ENCODE measurements at regions not wholly inside any gene's neighbourhood (a gene's known extent, or its start where the extent isn't known, plus 50 kb on each side); places are given as distances from the start of the nearest gene placed in this dataset.

DNA sequence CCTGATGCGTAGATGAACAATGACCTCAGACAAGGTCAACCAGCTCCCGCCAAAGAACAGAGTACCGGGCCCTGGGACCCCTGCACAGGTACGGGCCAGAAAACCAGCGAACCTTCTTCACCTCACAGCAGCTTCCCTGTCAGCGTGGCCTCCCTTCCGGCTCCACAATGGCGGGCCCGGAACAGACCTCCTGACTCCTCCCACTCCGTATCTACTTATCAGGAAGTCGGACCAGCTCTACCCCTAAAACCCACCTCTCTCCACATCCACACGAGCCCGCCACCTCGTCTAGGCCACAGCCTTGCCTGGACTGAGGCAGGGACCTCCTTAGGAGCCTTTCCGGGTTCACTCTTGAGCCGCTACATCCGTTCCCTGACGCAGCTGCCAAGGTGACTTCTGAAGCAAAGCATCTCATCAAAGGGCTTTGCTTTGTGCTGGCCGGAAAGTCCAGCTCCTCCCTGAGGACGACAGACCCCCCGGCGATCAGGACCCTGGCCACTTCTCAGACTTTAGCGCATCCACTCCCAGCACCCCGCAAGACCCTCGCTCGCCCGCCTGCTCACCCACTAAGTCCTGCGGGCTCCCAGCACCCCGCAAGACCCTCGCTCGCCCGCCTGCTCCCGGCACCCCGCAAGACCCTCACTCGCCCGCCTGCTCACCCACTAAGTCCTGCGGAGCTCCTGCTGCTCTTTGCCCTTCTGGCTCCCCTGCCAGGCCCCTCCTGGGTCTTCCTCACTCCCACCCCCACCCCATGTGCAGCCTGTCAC is 308.3 kb upstream of the FOXQ1 start:
- Histone ChIP-seq H3K36me3 (no peaks in the 10 kb centered on the region), H3K27me3 (no peaks in the 10 kb centered on the region), H3K27ac (no peak overlapping the region), H3K4me1 (no peaks in the 10 kb centered on the region), H3K9me3 (no peaks in the 10 kb centered on the region), H3K4me3 (no peak overlapping the region)
- DNase-seq (ENCODE audit: low spot score in 2 of 2) = no peak
- no peak for TF ChIP-seq POLR2AphosphoS5 (IDR thresholded peaks at IDR 0.05)
- no peak for TF ChIP-seq POLR2A (IDR thresholded peaks at IDR 0.05)
- TF ChIP-seq, protein P1, sequence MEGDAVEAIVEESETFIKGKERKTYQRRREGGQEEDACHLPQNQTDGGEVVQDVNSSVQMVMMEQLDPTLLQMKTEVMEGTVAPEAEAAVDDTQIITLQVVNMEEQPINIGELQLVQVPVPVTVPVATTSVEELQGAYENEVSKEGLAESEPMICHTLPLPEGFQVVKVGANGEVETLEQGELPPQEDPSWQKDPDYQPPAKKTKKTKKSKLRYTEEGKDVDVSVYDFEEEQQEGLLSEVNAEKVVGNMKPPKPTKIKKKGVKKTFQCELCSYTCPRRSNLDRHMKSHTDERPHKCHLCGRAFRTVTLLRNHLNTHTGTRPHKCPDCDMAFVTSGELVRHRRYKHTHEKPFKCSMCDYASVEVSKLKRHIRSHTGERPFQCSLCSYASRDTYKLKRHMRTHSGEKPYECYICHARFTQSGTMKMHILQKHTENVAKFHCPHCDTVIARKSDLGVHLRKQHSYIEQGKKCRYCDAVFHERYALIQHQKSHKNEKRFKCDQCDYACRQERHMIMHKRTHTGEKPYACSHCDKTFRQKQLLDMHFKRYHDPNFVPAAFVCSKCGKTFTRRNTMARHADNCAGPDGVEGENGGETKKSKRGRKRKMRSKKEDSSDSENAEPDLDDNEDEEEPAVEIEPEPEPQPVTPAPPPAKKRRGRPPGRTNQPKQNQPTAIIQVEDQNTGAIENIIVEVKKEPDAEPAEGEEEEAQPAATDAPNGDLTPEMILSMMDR (IDR thresholded peaks at IDR 0.05) = no peak
- intact Hi-C loops (cut with DNase I; ENCODE audit: low total_unique reads) = no loop called here

GRCh38 chr6:1002989-1003388 is 308.9 kb upstream of the FOXQ1 start:
- intact Hi-C loops (cut with DNase I; ENCODE audit: low total_unique reads) = no loop called here
- no peak overlapping the region for H3K4me3 ChIP-seq
- H3K4me1 ChIP-seq = no peaks in the 10 kb centered on the region
- no peak for DNase-seq (ENCODE audit: low spot score in 2 of 2)
- H3K27me3 ChIP-seq = no peaks in the 10 kb centered on the region
- H3K27ac ChIP-seq = no peak overlapping the region
- no peaks in the 10 kb centered on the region for H3K36me3 ChIP-seq
- TF ChIP-seq, protein P1 (IDR thresholded peaks at IDR 0.05) = no peak
- TF ChIP-seq POLR2A (IDR thresholded peaks at IDR 0.05) = no peak
- TF ChIP-seq POLR2AphosphoS5 (IDR thresholded peaks at IDR 0.05) = no peak
- no peaks in the 10 kb centered on the region for H3K9me3 ChIP-seq

DNA sequence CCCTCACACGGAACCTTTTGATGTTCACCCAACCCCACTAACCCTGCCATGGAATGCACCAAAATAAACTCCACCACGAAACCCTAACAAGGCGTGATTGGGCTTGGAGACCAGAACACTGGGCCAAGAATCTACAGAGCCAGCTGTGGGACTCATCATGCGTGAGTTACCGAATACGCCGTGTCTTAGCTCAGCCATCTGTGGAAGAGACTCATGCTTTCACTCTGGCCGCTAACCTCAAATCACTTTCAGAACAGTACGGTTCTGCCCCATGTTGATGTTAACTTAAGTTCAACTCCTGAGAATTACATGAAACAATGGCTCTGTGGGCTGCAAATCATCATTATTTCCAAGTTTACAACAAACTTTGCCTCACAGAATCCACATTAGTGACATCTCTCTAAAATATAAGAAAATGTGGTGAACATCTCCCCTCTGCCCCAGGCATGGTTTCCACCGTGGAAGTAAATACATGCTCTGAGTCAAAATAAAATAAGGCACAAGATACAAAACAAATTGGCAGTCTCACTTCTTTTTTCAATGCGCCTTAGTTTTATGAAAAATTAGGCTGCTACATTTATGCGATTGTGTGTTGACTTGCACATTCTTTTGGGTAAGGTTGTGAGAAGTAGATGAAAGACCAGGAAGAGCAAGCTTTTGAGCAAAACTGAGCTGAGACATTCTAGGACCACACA is 308.9 kb upstream of the EXOC2 start:
- TF ChIP-seq, protein P1 (IDR thresholded peaks at IDR 0.05) = no peak
- no peak for TF ChIP-seq POLR2AphosphoS5 (IDR thresholded peaks at IDR 0.05)
- TF ChIP-seq POLR2A (IDR thresholded peaks at IDR 0.05) = no peak
- Histone ChIP-seq H3K27me3 (no peaks in the 10 kb centered on the region), H3K9me3 (no peaks in the 10 kb centered on the region), H3K36me3 (no peaks in the 10 kb centered on the region), H3K4me3 (no peak overlapping the region), H3K27ac (no peak overlapping the region), H3K4me1 (no peaks in the 10 kb centered on the region)
- no peak for DNase-seq (ENCODE audit: low spot score in 2 of 2)
- intact Hi-C loops (cut with DNase I; ENCODE audit: low total_unique reads) = no loop called here

DNA sequence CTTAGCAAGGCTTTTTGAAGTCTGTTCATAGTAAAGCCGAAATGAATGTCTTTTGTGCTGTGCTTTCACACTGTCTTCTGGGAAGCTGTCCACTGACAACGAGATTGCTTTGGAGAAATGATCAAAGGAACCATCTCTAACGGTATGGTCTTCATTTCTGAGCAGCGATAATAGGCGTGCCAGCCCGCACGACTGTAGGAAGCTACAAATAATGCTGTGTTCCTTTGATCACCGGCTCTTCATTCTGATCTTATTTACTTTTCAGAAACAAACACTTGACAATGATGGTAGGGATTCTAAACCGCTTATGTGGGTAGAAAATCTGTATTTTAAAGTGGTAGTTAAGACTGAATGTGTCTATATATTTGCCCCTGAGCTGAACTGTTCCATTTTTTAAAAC is 306.6 kb upstream of the EXOC2 start:
- no peak overlapping the region for H3K4me3 ChIP-seq
- no peak for DNase-seq (ENCODE audit: low spot score in 2 of 2)
- H3K4me1 ChIP-seq = no peaks in the 10 kb centered on the region
- no peak overlapping the region for H3K27ac ChIP-seq
- H3K36me3 ChIP-seq = no peaks in the 10 kb centered on the region
- H3K27me3 ChIP-seq = peaks cover 0 to 16% of the 10 kb centered on the region in 2 donors
- H3K9me3 ChIP-seq = no peaks in the 10 kb centered on the region
- no peak for TF ChIP-seq POLR2AphosphoS5 (IDR thresholded peaks at IDR 0.05)
- TF ChIP-seq POLR2A (IDR thresholded peaks at IDR 0.05) = no peak
- TF ChIP-seq, protein P1 (IDR thresholded peaks at IDR 0.05) = no peak
- intact Hi-C loops (cut with DNase I; ENCODE audit: low total_unique reads) = no loop called here

DNA sequence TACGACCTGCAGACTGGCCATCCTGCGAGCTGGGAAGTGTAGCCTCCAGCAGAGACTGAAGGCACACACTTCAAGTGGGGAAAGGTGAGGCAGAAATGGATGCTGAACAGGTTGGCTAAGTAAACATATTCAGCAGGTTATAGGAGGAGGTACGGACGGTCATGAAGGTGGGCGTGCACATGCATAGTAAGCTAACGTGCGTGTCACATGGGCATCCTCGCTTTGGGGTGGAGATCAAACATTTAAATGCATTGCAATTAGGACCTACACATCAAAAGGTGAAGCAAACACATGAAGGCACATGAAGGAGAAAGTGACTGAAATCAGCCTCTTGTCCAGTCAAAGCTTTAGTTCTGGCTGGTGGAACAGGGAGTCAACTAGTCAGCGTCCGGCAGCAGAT is 305.6 kb upstream of the EXOC2 start:
- Histone ChIP-seq H3K27me3 (peaks cover 0 to 16% of the 10 kb centered on the region in 2 donors), H3K4me3 (no peak overlapping the region), H3K9me3 (no peaks in the 10 kb centered on the region), H3K36me3 (no peaks in the 10 kb centered on the region), H3K27ac (no peak overlapping the region), H3K4me1 (no peaks in the 10 kb centered on the region)
- intact Hi-C loops (cut with DNase I; ENCODE audit: low total_unique reads) = no loop called here
- TF ChIP-seq, protein P1 (IDR thresholded peaks at IDR 0.05) = no peak
- no peak for TF ChIP-seq POLR2AphosphoS5 (IDR thresholded peaks at IDR 0.05)
- TF ChIP-seq POLR2A (IDR thresholded peaks at IDR 0.05) = no peak
- DNase-seq (ENCODE audit: low spot score in 2 of 2) = no peak

All from breast epithelium (tissue), 4 donors.